ENCODE measurements at regions not wholly inside any gene's neighbourhood (a gene's known extent, or its start where the extent isn't known, plus 50 kb on each side); places are given as distances from the start of the nearest gene placed in this dataset.
"Not testable (repeated sequence)": the region's sequence is repeated elsewhere in the genome, so short reads cannot be mapped to it uniquely, and the experiment has no call there.

- no peaks in the 10 kb centered on the region for H3K9me3 ChIP-seq
- no peaks in the 10 kb centered on the region for H3K36me3 ChIP-seq
- H3K27me3 ChIP-seq = peaks cover 4% of the 10 kb centered on the region
- TF ChIP-seq EP300 (IDR thresholded peaks at IDR 0.05) = no peak
- no peak for TF ChIP-seq POLR2A (IDR thresholded peaks at IDR 0.05)
- TF ChIP-seq POLR2AphosphoS5 (IDR thresholded peaks at IDR 0.05) = no peak
- no peak for TF ChIP-seq CTCF (IDR thresholded peaks at IDR 0.05)
- no peak overlapping the region for H3K27ac ChIP-seq
- H3K4me1 ChIP-seq = no peaks in the 10 kb centered on the region
- ATAC-seq = no peak
- no peak overlapping the region for H3K4me3 ChIP-seq
- WGBS, 2 donors (ENCODE audit: low coverage in 1 of 2) = 87 to 89% methylated on average over 2 of the region's 2 CpGs
These were observed 85.4 kb upstream of the MED13 start for GRCh38 chr17:62150471-62150870.

- no peak for ATAC-seq
- 73 to 75% methylated on average over 1 to 4 of the region's 4 CpGs for WGBS, 2 donors (ENCODE audit: low coverage in 1 of 2)
- Histone ChIP-seq H3K27me3 (peaks cover 4% of the 10 kb centered on the region), H3K4me1 (no peaks in the 10 kb centered on the region), H3K27ac (no peak overlapping the region), H3K36me3 (no peaks in the 10 kb centered on the region), H3K4me3 (no peak overlapping the region), H3K9me3 (no peaks in the 10 kb centered on the region)
- TF ChIP-seq POLR2AphosphoS5 (IDR thresholded peaks at IDR 0.05) (no peak), CTCF (IDR thresholded peaks at IDR 0.05) (no peak), POLR2A (IDR thresholded peaks at IDR 0.05) (no peak), EP300 (IDR thresholded peaks at IDR 0.05) (no peak)
These were observed 84.9 kb upstream of the MED13 start for GRCh38 chr17:62149961-62150360.

- 60 to 71% methylated on average over 1 of the region's 4 CpGs for WGBS, 2 donors (ENCODE audit: low coverage in 1 of 2)
- no peaks in the 10 kb centered on the region for H3K36me3 ChIP-seq
- TF ChIP-seq EP300 (IDR thresholded peaks at IDR 0.05) (no peak), CTCF (IDR thresholded peaks at IDR 0.05) (no peak), POLR2AphosphoS5 (IDR thresholded peaks at IDR 0.05) (no peak)
- H3K4me3 ChIP-seq = no peak overlapping the region
- no peaks in the 10 kb centered on the region for H3K9me3 ChIP-seq
- H3K27me3 ChIP-seq = no peaks in the 10 kb centered on the region
- ATAC-seq = no peak
- no peak overlapping the region for H3K27ac ChIP-seq
- H3K4me1 ChIP-seq = no peaks in the 10 kb centered on the region
These were observed 82.2 kb upstream of the MED13 start for GRCh38 chr17:62147284-62147683.

- peaks cover 44% of the 10 kb centered on the region for H3K27me3 ChIP-seq
- H3K4me1 ChIP-seq = peaks cover 0 to 11% (median 0%) of the 10 kb centered on the region in 3 donors
- ATAC-seq = no peak
- no peak overlapping the region for H3K27ac ChIP-seq
- WGBS, 2 donors (ENCODE audit: low coverage in 1 of 2) = 82% methylated on average over 14 of the region's 14 CpGs; no CpG with 5 or more reads in 1 of the 2 donors
- no peaks in the 10 kb centered on the region for H3K36me3 ChIP-seq
- no peaks in the 10 kb centered on the region for H3K9me3 ChIP-seq
- TF ChIP-seq POLR2AphosphoS5 (IDR thresholded peaks at IDR 0.05) = no peak
- H3K4me3 ChIP-seq = no peak overlapping the region
These were observed 75.8 kb upstream of the MED13 start for GRCh38 chr17:62140836-62141235.

- Histone ChIP-seq H3K9me3 (no peaks in the 10 kb centered on the region), H3K27ac (no peak overlapping the region), H3K36me3 (no peaks in the 10 kb centered on the region), H3K27me3 (peaks cover 44% of the 10 kb centered on the region), H3K4me1 (peaks cover 0 to 11% (median 0%) of the 10 kb centered on the region in 3 donors), H3K4me3 (no peak overlapping the region)
- 89% methylated on average over 22 of the region's 22 CpGs; no CpG with 5 or more reads in 1 of the 2 donors for WGBS, 2 donors (ENCODE audit: low coverage in 1 of 2)
- TF ChIP-seq EP300 (IDR thresholded peaks at IDR 0.05) (no peak), POLR2AphosphoS5 (IDR thresholded peaks at IDR 0.05) (no peak), POLR2A (IDR thresholded peaks at IDR 0.05) (no peak), CTCF (IDR thresholded peaks at IDR 0.05) (no peak)
- ATAC-seq = no peak
These were observed 75.3 kb upstream of the MED13 start for GRCh38 chr17:62140376-62140775.

- not testable (repeated sequence) for H3K27ac ChIP-seq, H3K4me3 ChIP-seq, ATAC-seq, H3K9me3 ChIP-seq, H3K36me3 ChIP-seq
- Histone ChIP-seq H3K4me1 (peaks cover 0 to 11% (median 0%) of the 10 kb centered on the region in 3 donors), H3K27me3 (peaks cover 44% of the 10 kb centered on the region)
- WGBS, 2 donors (ENCODE audit: low coverage in 1 of 2) = 90 to 94% methylated on average over 3 to 8 of the region's 35 CpGs
These were observed 74.7 kb upstream of the MED13 start for GRCh38 chr17:62139690-62140354.

All from gastroesophageal sphincter (tissue), 4 donors.